DND-41 (cell line): ENCODE measurements at regions not wholly inside any gene's neighbourhood (a gene's known extent, or its start where the extent isn't known, plus 50 kb on each side); places are given as distances from the start of the nearest gene placed in this dataset.

Source experiments
- EZH2 ChIP-seq: IDR thresholded peaks from 3 replicates; pipeline ENCODE4 v1.6.1; 2012; ENCODE audit warnings: borderline replicate concordance, low read depth, mild to moderate bottlenecking, moderate library complexity, low read length, inconsistent platforms; ENCODE audit not compliant: severe bottlenecking
- TF ChIP-seq, protein P1 (sequence below): IDR thresholded peaks from 2 replicates; pipeline ENCODE4 v1.5.1; 2012; ENCODE audit warnings: borderline replicate concordance, low read length, moderate library complexity, mild to moderate bottlenecking; ENCODE audit not compliant: poor library complexity, severe bottlenecking; ENCODE audit errors: extremely low read depth

- TF ChIP-seq, protein P1, sequence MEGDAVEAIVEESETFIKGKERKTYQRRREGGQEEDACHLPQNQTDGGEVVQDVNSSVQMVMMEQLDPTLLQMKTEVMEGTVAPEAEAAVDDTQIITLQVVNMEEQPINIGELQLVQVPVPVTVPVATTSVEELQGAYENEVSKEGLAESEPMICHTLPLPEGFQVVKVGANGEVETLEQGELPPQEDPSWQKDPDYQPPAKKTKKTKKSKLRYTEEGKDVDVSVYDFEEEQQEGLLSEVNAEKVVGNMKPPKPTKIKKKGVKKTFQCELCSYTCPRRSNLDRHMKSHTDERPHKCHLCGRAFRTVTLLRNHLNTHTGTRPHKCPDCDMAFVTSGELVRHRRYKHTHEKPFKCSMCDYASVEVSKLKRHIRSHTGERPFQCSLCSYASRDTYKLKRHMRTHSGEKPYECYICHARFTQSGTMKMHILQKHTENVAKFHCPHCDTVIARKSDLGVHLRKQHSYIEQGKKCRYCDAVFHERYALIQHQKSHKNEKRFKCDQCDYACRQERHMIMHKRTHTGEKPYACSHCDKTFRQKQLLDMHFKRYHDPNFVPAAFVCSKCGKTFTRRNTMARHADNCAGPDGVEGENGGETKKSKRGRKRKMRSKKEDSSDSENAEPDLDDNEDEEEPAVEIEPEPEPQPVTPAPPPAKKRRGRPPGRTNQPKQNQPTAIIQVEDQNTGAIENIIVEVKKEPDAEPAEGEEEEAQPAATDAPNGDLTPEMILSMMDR = no peak
- TF ChIP-seq EZH2 = no peak
Observed at GRCh38 chr12:19763488-19763887, 324.2 kb downstream of the AEBP2 start.
